GM12874 (cell line): ENCODE measurements at regions not wholly inside any gene's neighbourhood (a gene's known extent, or its start where the extent isn't known, plus 50 kb on each side); places are given as distances from the start of the nearest gene placed in this dataset.

Source experiments
- CTCF ChIP-seq: IDR thresholded peaks from 2 replicates; pipeline ENCODE4 v1.5.1; 2011; ENCODE audit warnings: low read depth, mild to moderate bottlenecking, control low read depth, low read length, moderate library complexity; ENCODE audit not compliant: insufficient read depth

DNA sequence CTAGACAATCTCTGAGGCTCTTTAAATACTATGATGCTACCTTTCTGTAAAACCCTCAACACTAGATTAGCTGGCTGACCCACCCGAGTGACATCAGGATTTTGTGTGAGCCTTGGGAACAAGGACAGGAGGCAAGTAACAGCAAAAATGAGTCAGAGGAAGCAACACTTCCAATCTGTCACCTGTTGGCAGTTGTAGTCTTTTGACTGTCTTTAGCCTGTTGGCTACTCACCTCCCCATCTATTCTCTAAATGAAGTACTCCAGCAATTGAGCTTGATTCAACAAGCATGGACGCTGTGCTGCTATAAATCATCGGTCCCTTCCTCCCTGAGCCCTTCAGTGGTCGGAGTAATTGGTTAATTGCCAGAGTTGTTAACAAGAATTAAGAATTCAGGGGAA is 898.7 kb downstream of the BCL11A start:
- no peak for TF ChIP-seq CTCF

DNA sequence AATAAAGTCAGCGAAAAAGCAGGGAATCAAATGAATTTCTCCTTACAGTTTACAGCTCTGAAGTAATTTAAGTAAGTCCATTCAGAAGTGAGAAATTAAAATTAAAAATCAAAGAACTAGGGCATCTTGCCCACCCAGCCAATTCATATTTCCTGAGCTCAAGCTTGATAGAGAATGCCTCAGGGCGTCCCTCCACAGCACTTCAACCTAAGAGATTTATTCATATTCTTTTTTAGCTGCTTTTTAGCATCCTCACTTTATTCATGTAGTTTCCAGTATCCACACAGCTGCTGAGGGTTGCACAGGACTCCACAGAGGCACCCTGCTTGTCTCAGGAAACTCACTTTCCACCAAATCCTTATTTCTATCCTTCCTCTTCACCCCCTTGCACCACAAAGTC is 900.3 kb downstream of the BCL11A start:
- TF ChIP-seq CTCF, result no peak

GRCh38 chr2:59630789-59631188 is 922.7 kb downstream of the BCL11A start:
- no peak for TF ChIP-seq CTCF

GRCh38 chr2:59627599-59627998 is 925.9 kb downstream of the BCL11A start:
- TF ChIP-seq CTCF, result no peak

GRCh38 chr2:59622599-59623308 is 930.7 kb downstream of the BCL11A start:
- TF ChIP-seq CTCF, result no peak

DNA sequence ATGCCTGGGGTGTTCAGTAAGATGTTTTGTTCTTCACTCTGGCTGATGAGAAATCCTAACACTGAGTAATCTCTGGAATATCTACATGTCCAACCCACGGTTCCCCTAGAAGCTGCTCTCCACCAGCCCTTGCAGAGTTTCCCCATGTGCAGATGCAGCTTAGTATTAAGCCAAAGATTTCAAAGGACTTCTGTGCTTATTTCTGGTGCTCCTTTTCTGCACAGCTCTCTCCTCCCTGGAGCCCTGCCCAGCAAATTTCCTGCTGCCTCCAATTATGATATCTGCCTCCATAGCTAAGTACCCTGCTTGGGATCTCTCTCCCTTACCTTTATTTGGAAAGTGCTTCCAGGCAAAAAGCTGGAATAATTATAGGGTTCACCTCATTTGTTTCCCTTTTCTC is 949.3 kb downstream of the BCL11A start:
- no peak for TF ChIP-seq CTCF

DNA sequence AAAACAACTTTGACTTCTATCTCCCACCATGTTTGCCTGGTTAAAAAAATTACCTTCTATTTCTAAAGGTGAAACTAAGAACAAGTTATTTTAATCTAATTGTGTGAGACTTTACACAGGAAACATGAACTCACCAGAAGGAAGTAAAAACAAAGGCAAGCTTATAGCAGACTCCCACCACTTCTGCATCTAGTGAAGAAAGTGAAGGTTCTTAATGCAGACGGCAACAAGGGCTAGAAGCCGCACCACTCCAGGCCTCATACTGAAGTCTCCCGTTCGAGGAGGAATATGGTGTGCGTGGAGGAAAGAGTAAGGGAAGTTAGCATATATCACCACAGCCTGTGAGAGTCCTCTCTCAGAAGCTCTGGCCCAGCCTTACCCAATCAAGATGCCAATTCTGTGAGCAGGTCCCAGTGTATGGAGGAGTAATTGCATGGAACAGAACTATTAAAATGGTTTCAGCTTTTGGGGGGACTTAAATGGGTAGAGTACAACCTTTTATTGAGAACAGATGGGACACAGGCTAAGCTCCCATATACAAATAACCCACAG is 958.7 kb downstream of the BCL11A start:
- no peak for TF ChIP-seq CTCF
